Epidermal melanocyte (primary cell): ENCODE measurements at regions not wholly inside any gene's neighbourhood (a gene's known extent, or its start where the extent isn't known, plus 50 kb on each side); places are given as distances from the start of the nearest gene placed in this dataset.

Source experiments
- DNase-seq: peaks from one replicate; pipeline ENCODE4 v3.0.0; 2011; ENCODE audit warnings: low spot score; ENCODE audit not compliant: insufficient read length

DNA sequence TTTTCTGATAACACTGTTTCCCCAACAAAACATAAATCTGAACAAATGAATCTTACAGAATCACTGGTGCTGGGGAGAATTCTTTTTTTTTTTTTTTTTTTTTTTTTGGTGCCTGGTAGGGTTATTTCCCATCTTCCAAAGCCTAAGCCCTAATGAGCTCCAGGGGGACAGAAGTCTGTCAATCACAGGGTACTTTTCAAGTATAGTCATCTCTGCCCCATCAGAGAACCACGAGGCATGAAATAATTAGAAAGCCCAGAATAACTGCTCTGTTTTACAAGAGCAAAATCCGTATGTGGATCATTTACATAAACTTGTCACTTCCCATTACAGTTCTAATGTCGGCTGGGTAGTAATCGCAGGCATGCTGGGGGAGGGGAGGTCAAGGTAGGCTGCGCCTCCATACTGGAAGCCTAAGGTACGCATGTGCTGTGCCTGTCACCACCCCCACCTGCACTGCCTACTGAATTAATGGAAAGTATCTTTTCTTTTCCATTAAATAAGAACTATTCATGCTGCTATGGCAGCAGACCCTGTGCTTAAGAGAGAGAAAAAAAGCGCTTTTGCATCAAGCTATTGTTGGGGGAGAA lies 164.7 kb upstream of the LEF1 start:
- DNase-seq = no peak

DNA sequence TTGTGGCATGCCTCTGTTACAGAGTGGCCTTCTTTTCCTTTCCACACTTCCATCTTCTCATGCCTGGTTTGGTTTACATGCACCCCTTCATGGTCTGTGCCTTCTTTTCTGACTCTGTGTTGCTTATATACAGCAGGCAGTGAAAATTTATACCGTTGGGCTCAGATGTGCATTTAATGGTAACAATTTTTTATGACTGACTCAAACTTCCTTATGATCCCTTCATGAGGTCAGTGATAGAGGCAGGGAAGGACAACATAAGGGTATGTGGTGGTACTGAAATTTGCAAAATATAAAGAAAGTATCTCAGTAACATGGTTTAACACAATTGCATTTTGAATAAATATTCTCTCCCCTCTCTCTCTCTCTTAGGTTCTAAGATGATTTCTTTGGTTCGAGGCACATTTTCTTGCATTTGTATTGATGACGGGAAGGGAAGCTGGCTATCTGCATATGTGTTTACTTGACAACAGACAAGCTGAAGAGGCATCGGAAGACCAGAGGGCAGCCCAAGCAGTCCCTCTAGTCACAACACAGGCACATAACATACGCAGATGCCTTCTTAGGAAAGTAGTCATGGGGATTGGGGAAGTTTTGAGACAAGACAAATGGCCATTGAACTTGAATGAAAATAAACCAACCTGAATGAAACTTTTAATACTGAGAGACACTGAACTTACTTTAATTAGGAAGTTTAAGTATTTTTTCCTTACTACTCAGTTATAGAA lies 163.3 kb upstream of the LEF1 start:
- no peak for DNase-seq

DNA sequence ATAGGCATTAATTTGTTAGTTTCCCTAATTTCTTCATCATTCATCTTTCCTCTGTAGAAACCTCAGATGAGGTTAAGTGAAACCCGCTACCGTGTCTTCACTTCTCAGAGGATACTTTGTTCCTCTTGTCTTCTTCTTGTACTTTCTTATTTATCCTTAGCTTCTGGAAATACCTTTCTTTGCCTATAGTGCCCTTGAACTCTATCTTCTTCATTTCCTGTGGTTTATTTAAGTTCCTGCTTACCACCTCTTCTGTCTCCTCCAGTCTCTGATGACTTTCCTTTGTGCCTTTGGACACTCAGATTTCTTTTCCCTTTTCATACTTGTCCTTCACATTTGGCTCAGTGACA lies 159.6 kb upstream of the LEF1 start:
- no peak for DNase-seq

DNA sequence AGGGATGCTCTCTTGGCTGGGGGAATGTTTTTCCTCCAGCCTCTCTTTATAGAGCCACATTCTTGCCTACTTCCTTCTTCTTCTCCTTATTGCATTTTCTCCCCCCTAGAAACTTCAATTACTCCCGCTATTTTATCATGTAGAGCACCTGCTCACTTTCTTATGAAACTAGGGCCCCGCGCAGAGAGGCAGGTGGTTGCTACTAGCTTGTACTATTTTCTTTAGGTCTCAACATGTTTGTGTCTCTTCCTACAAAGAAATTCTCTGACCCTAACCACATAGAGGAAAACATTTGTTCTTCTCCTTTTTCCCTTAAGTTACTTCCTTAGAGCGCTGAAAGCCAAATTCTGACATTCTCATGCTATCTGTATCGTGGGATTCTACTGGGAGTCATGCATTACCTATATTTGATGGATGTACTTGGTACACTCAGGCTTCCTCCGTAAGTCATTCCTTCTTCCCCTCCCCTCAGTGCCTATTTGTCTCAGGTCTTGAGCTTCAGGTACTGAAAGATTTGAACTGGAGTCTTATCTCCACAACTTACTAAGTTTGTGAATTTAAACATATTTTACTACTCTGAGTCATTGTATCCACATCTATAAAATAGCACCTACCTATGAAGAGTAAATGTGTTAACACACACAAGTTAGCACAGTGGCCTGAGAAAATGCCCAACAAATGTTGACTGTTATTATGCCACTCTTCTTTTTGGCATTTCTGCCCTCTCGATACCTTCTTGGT lies 159.1 kb upstream of the LEF1 start:
- DNase-seq = no peak

DNA sequence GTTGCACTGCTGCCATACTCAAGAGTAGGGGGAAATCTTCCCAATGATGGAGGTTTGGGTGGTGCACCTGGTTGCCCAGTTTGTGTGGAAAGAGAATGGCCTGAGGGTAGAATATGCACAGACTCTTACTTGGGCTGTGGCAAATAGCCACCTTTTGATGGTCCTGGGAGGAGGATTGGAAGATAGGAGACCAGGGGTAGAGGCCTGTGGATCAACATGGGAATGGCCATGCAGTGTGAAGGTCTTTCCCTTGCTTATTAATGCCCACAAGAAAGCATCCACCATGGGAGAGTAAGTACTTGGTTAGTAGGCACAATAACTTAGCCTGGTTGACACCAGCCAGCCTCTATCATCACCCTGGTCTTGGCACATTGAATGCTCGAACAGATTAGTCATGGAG lies 156.8 kb upstream of the LEF1 start:
- no peak for DNase-seq

DNA sequence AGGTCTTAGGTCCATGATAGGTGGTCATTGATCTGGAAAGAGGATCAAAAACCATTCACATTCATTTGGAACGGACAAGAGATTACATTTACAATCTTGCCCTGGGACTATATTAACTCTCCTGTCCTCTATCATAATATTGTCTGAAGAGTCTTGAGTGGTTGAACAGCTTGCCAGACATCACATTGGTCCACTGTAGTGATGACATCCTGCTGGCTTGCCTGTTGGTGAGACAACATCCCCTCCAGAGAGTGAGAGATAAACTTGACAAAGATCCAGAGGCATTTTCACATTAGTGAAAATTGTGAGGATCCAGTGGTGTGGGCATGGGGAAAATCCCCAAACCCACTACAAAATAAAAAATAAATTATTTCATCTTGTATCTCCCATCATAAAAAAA lies 155.7 kb upstream of the LEF1 start:
- no peak for DNase-seq

DNA sequence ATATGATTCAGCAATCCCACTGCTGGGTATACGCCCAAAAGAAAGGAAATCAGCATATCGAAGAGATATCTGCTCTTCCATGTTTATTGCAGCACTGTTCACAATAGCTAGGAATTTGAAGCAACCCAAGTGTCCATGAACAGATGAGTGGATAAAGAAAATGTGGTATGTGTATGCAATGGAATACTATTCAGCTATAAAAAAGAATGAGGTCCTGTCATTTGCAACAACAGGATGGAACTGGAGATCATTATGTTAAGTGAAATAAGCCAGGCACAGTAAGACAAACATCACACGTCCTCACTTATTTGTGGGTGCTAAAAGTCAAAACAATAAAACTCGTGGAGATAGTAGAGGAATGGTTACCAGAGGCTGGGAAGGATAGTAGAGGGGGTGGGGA lies 153.8 kb upstream of the LEF1 start:
- no peak for DNase-seq

DNA sequence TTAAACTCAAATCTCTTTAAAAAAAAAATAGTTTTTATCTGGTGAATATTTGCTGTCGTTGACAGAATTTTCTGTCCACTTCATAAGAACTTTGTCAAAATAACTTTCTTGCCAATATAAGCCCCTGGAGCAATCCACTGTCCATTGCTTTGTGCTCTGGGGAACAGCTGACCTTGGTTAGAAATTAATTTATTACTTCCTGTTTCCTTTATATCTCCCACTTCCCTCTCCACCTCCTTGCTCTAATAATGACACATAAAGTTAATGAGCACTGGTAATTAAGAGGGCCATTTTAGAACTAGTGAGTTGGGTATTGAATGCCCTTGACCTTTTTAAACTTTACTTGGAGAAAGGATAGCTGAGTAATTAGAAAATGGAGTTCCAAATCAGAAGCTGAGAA lies 151.3 kb upstream of the LEF1 start:
- no peak for DNase-seq

DNA sequence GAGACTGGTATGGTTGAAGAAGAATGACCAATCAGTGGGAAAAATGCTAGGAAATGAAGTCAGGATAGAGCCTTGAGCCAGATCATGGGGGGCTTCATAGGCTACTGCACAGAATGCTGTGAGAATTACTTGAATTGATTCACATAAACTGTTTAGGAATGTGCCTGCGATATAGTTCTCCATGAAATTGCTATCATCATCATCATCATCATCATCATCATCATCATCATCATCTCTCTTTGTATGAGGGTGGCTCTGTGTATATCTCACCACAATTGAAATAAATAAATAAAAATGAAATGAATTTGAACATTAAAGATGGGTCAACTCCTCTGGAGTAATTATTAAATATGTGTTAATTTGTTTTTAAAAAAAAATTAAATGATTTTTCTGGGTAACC lies 148.6 kb upstream of the LEF1 start:
- DNase-seq = no peak

DNA sequence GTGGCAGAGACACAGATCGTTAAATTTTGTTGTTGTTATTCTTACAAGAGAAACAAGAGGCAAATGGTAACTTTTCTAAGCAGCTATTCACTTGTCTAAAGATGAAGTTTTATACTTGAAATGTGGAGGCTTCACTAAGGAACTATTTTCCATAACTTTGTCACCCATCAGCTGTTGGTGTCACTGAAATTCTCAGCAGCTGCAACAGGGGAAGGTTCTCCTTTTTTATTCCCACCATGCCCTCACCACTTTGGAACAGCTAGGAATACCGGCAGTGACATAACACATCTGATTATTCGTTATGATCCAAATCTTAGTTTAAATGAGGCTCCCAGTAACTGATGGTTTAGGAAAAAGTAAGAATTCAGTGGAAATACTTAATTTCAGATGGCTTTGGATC lies 147.0 kb upstream of the LEF1 start:
- no peak for DNase-seq

DNA sequence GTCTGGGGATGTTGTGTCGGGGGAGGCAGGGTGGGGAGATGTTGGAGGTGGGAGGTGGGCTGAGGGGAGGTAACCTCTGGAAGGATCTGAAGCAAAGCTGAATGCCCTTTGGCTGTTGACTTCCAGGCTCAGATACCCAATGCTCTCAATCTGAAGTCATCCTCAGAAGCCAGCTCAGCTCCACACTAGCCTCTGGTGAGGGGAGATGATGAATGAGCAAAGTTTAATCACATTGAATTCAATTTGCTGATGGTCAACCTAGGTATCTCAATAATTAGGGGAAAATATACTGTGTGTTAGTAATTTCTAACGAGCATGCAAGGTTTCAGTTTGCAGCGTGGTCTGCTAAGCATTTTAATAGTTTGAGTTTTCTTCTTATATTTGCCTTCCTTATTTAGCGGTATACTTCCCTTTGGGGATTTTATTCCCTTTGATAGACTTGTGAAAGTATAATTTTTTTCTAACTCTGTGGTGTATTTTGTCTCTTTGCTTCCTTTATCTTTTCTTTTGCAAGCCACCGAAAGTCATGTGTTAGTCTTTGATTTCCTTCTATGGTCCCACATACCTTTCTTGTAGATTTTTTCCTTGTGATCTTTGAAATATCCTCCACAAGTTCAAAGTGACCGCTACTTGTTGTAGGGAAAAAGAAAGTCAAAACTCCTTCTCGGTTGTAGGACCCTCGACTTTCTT lies 146.3 kb upstream of the LEF1 start:
- no peak for DNase-seq

DNA sequence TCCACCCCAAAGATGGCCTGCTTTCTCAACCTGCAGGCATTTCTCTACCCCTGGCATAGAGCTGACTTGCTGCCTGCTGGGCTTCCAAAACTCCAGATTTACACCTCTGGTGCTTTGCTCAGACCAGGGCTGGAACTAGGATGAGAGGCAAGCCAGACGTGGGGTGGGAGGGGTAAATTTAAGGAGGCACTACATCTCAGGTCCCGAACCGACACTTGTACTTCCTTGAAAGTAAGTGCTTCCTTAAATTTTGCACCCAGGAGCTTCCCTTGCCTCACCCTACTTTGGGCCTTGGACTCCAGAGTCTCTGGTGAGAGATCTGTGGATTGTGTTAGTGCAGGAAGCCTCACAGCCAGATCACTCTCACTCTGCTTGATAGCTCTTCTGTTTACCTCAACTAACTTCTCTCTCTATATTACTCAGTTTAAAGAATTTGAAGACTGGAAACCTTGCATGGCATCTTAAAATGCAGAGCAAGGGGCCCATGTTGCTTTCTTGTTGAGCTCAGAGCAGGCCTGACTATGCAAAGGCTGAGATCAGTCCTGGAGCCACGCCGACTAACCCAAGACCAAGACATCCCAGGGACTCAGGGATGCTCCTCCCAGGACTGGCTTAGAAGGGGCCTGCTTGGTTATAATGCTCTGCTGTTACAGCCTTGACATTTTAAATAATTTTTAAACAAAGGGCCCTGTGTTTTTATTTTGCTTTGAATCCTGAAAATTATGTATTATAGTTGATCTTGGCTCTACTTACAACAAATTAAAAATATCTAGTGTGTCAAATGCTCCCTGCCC lies 145.0 kb upstream of the LEF1 start:
- DNase-seq = peak; percentile 33

DNA sequence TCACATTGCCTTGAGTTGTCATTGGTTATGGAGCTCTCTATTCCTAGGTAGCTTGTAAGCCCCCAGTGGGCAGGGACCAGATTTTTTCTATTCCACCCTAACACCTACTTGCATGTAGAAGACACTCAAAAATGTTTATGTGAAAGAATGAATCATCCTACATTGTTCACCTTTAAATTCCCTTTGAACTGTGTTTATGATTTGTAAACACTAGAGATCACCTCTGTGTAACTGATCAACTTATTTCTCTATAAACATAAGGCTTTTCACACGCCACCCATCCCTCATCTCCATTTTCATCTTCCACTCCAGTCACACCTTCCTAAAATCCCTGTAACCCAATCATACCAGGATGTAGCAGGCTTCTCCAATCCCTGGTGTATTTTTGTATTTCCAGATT lies 142.6 kb upstream of the LEF1 start:
- DNase-seq = no peak

DNA sequence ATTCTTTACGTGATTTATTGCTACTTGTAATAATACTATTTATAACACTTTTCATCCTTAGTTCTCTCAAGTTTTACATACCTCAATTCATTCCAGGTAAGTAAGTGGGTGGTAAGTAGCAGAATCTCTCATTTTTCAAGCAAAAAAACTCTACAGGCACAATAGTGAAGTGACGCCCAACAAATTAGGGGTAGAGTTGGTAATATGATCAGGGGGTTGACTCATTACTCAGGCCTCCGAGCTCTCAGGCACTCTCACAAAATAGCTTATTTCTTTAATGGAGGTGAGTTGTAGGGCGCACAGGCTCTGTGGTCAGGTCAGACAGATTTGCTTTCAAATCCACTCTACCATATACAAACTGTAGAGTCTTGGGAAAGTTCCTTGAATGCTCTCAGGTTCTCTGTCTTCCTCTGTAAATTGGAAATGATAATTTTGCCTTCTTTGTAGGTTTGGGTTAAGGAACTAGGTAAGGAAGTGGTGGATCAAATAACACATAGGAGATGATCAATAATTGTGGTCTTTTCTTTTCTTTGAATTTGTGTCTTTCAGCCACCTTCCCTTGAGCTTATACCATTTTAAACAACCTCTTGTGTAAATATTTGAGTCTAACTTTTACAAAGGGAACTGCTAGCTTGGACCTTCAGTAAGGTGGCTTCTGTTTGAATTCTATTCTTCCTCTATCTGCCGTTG lies 134.9 kb upstream of the LEF1 start:
- DNase-seq = no peak

DNA sequence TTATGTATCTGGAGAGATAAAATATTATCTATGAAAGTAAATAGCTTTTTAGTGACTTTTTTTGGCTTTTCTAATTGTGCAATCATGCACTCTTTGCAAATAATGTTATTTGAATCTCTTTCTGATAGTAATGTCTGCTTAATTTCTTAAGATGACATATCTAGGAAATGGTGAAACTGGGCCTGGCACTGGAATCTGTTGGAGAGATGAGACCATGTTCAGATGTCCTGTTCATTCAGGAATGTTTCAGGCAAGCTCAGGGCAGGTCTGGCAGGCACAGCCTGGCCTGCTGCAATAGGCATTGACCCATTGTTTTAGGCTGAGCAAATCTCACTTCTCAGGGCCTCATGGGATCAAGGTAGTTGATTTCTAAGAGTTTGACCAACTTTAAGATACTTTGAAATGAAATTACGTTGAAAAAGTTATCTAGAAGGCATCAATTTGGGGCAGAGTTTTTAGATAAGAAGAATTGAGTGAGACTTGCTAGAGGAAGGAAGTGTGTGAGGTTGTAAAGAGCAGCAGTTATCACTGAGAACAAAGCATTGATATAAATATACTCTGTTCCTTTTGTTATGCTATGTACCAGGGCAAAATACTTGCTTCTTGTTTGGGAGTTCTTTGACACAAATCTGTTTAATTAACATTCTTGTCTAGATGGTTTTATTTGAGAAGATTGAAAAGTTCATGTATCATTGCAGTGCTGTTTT lies 133.0 kb upstream of the LEF1 start:
- no peak for DNase-seq

DNA sequence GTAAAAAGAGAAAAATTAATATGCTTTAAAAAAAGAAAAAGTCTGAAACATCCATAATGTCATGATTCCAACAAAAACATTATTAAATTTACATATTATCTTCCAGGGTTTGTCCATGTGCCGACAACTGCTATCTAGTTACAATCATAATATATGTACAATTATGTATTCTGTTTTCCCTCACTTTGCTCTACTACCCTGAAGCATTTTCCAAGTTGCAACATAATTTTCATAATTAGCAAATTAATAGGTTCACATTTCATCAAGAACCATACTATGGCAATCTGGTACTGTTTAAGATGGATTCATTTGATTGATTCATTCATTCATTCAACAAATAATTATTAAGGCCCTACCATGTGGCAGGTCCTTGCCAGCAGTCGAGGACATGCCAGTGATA lies 128.9 kb upstream of the LEF1 start:
- no peak for DNase-seq

DNA sequence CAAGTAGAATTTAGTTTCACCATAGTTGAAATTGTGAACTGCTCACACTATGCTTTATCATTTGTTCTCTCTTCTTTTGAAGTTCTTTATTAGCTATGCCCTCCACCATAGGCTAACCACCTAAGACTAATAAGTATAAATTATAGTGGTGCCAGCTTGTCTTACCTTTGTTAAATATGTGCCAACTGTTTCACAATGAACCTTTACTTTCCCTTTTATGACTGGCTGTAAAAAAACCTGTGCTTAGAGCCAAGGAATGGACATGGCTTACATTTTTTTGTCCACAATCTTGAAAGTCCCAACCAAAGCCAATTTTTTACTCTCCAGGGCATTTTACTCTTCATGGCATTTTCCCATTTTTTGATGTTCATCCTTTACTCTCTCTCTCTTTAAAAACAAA lies 123.5 kb upstream of the LEF1 start:
- no peak for DNase-seq

DNA sequence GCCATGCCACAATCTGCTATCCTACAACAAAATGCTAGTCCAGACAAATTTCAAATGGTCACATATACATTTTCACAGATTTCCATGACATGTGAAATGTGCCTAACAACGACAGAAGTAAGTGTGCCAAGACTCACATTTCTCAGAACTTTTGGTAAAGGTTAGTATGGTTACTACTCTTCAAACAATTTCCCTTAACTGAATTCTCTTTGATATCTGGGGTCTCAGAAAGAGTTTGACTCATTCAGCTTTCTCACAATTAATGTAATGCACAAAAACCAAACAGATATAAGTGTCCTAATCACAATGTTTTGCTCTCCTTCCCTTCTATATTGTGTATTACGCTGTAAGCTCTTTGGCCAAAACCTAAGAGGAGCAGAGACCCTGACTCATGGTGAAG lies 122.4 kb upstream of the LEF1 start:
- no peak for DNase-seq

DNA sequence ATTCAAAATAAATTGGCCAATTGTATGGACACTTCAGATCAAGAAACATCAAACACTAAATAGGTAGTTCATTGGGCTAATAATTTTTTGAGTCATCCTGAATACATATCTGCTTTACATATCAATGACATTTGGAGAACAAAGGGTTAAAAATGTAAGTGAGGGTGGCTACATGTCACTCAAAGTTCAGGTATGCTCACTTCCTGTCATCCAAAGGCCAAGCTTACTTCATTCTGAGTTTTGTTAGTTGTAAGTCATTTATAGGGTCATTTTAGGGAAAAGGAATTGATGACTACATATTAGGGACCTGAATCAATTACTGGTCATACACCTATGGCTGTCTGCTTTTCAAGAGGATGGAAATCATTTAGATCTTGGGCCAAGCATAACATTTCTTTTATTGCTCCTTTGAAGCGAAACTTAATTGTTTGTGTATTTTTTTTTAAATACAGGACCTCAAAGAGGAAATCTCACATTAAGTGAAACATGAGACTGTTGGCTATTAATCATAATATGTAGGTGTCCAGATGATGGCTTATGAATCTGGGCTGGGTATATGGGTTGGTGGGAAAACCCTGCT lies 119.2 kb upstream of the LEF1 start:
- DNase-seq = no peak

DNA sequence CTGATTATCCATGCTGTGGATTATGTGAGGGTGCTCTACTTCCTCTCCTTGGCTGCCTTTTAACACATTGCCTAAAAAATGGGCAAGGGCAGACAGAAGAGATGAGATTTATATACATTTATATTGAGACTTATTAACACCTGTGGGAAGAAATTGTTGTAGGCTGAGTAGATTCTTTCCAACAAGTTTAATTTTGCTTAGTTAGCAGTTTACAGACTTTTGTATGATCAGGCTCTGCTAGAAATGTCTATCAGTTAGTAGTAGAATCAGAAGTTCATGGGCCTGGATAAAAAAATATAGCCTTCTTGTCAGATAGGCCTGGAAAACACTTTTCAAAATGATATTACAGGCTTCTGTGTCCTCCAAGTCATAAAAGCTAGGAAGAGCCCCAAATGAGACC lies 111.3 kb upstream of the LEF1 start:
- no peak for DNase-seq
